Sigmoid colon (tissue), 6 donors: ENCODE measurements at regions not wholly inside any gene's neighbourhood (a gene's known extent, or its start where the extent isn't known, plus 50 kb on each side); places are given as distances from the start of the nearest gene placed in this dataset.

Experiments used
- DNase-seq: peaks from one replicate; pipeline ENCODE4 v3.0.0-alpha.2; 2019
- H3K27ac ChIP-seq, 4 donors: fragments of 200-600 bp; sonication (generic); one replicate each; pipeline ENCODE4 v1.5.1; 2016 to 2019; ENCODE audit warnings: mild to moderate bottlenecking in 1 of 4
- H3K27me3 ChIP-seq, 3 donors: fragments of 200-600 bp; sonication (generic); one replicate each; pipeline ENCODE4 v1.5.1; 2019; ENCODE audit warnings: mild to moderate bottlenecking in 1 of 3
- H3K36me3 ChIP-seq, 4 donors: fragments of 200-600 bp; sonication (generic); one replicate each; pipeline ENCODE4 v1.5.1; 2016 to 2019
- H3K4me1 ChIP-seq, 4 donors: fragments of 200-600 bp; sonication (generic); one replicate each; pipeline ENCODE4 v1.5.1; 2017 to 2019
- H3K4me3 ChIP-seq, 4 donors: fragments of 200-600 bp; sonication (generic); one replicate each; pipeline ENCODE4 v1.5.1; 2017 to 2019; ENCODE audit warnings: mild to moderate bottlenecking in 2 of 4, moderate library complexity in 1 of 4
- H3K9me3 ChIP-seq, 4 donors: fragments of 200-600 bp in 3 of 4; sonication (generic) in 3 of 4; one replicate each; pipeline versions ENCODE4 v1.5.1 to v1.6.1; 2013 to 2019
- CTCF ChIP-seq, 4 experiments: fragments of 450-650 bp in 3 of 4; fragments of 200-600 bp in 1 of 4; IDR thresholded peaks; one replicate each; pipeline ENCODE4 v1.5.1; 2016 to 2019; ENCODE audit warnings: antibody characterized with exemption in 4 of 4, mild to moderate bottlenecking in 3 of 4, moderate library complexity in 2 of 4
- EP300 ChIP-seq, 4 donors: sonication (generic); formaldehyde crosslinking; IDR thresholded peaks; one replicate each; pipeline ENCODE4 v1.6.1; 2017; ENCODE audit warnings: antibody characterized with exemption in 4 of 4
- POLR2A ChIP-seq, 2 donors: fragments of 450-650 bp; IDR thresholded peaks; one replicate each; pipeline ENCODE4 v1.6.1; 2016; ENCODE audit warnings: antibody characterized with exemption in 2 of 2, mild to moderate bottlenecking in 2 of 2, moderate library complexity in 2 of 2
- POLR2AphosphoS5 ChIP-seq, 4 donors: sonication (generic); formaldehyde crosslinking; IDR thresholded peaks; one replicate each; pipeline ENCODE4 v1.6.1; 2017; ENCODE audit warnings: antibody characterized with exemption in 4 of 4
- WGBS, 2 donors: extraction: QIAGEN DNeasy Blood & Tissue Kit; methylation state at CpG; one replicate each; pipeline ENCODE4 v1.1.7; 2013; 5-methylcytosine and 5-hydroxymethylcytosine counted together
- intact Hi-C: fragments of 100-400 bp; cut with DNase I; formaldehyde crosslinking; loops from one replicate; pipeline ENCODE4 v1.15.1; 2023
- donor health status: healthy with polysubstance abuse.
- donor health status: healthy.

DNA sequence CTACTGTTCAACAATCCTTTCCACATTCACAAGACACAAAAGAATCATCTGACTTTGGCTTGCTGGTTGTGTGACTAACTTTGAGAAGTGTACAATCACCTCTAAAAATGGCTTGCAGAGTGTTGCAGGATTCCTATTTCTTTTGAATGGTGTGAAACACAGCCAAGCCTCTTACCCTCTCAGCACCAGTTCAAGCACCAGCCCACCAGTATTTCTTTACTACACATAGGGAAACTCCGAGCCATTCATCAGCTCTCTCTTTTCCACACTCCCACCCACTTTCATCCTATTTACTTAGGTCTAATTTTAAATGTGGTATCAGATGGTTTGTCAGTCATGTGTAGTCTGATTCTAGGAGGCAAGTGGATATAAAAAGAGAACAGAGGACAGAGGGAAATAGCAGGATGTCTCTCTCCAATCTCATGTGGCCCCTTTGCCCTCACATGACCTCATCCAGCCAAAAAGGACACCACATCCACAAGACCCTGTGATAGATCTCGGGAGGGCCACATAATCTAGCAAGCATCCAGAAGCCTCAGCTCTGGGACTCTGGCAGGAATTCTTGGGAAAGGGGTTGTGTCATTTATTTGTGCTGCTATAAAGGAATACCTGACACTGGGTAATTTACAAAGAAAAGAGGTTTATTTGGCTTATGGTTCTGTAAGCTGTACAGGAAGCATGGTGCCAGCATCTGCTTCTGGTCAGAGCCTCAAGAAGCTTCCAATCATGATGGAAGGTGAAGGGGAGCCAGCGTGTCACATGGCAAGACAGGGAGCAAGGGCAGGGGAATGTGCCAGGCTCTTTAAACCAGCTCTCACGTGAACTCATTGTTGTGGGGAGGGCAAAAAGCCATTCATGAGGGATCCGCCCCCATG lies 66.8 kb upstream of the NEBL start:
- no peak for TF ChIP-seq POLR2A (IDR thresholded peaks at IDR 0.05)
- no peak for TF ChIP-seq CTCF (IDR thresholded peaks at IDR 0.05)
- no peak for TF ChIP-seq EP300 (IDR thresholded peaks at IDR 0.05)
- TF ChIP-seq POLR2AphosphoS5 (IDR thresholded peaks at IDR 0.05) = no peak
- no peaks in the 10 kb centered on the region for H3K9me3 ChIP-seq
- no peaks in the 10 kb centered on the region for H3K4me1 ChIP-seq
- intact Hi-C loops = no loop called here
- DNase-seq = no peak
- WGBS, 2 donors = 91% methylated on average over 5 of the region's 5 CpGs
- H3K4me3 ChIP-seq = no peak overlapping the region
- H3K27me3 ChIP-seq = no peaks in the 10 kb centered on the region
- H3K27ac ChIP-seq = no peak overlapping the region
- H3K36me3 ChIP-seq = no peaks in the 10 kb centered on the region

- H3K27me3 ChIP-seq = no peaks in the 10 kb centered on the region
- no peaks in the 10 kb centered on the region for H3K36me3 ChIP-seq
- H3K4me1 ChIP-seq = no peaks in the 10 kb centered on the region
- no peak overlapping the region for H3K27ac ChIP-seq
- intact Hi-C loops = no loop called here
- TF ChIP-seq POLR2AphosphoS5 (IDR thresholded peaks at IDR 0.05) (no peak), CTCF (IDR thresholded peaks at IDR 0.05) (no peak), POLR2A (IDR thresholded peaks at IDR 0.05) (no peak), EP300 (IDR thresholded peaks at IDR 0.05) (no peak)
- WGBS, 2 donors = 15 to 65% methylated on average over 3 of the region's 3 CpGs
- DNase-seq = no peak
- no peaks in the 10 kb centered on the region for H3K9me3 ChIP-seq
- H3K4me3 ChIP-seq = no peak overlapping the region
Observed at GRCh38 chr10:20963056-20963455, 65.9 kb upstream of the NEBL start.

GRCh38 chr10:20962165-20962564 lies 65.1 kb upstream of the NEBL start:
- Histone ChIP-seq H3K4me3 (no peak overlapping the region), H3K9me3 (no peaks in the 10 kb centered on the region), H3K36me3 (no peaks in the 10 kb centered on the region), H3K27me3 (no peaks in the 10 kb centered on the region), H3K4me1 (no peaks in the 10 kb centered on the region), H3K27ac (no peak overlapping the region)
- WGBS, 2 donors = 69 to 76% methylated on average over 3 of the region's 3 CpGs
- no peak for TF ChIP-seq POLR2A (IDR thresholded peaks at IDR 0.05)
- no peak for TF ChIP-seq EP300 (IDR thresholded peaks at IDR 0.05)
- no peak for TF ChIP-seq CTCF (IDR thresholded peaks at IDR 0.05)
- no peak for TF ChIP-seq POLR2AphosphoS5 (IDR thresholded peaks at IDR 0.05)
- intact Hi-C loops = no loop called here
- DNase-seq = no peak

DNA sequence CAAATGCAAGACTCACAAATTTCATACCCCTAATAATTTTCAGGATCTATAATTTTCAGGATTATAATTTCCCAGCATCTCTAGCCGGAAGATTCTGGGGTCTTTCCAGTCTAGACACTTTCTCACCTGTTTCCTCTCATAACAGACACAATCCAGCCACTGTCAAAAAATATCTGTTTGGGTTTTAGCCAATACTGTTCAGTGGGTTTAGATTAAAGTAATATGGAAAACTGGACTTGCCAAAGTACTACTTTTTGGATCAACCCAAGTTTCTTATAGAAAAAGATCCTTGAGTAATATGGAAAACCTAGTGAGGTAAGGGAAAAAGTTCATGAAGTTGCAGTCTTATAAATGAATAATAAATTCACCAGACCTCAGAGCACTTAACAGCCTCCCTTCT lies 62.1 kb upstream of the NEBL start:
- 84 to 96% methylated on average over 1 of the region's 1 CpG for WGBS, 2 donors
- Histone ChIP-seq H3K9me3 (no peaks in the 10 kb centered on the region), H3K27ac (no peak overlapping the region), H3K4me1 (no peaks in the 10 kb centered on the region), H3K4me3 (no peak overlapping the region), H3K36me3 (no peaks in the 10 kb centered on the region), H3K27me3 (no peaks in the 10 kb centered on the region)
- TF ChIP-seq EP300 (IDR thresholded peaks at IDR 0.05) (no peak), POLR2AphosphoS5 (IDR thresholded peaks at IDR 0.05) (no peak), CTCF (IDR thresholded peaks at IDR 0.05) (no peak), POLR2A (IDR thresholded peaks at IDR 0.05) (no peak)
- intact Hi-C loops = no loop called here
- no peak for DNase-seq

GRCh38 chr10:20958764-20959163 lies 61.7 kb upstream of the NEBL start:
- TF ChIP-seq EP300 (IDR thresholded peaks at IDR 0.05) (no peak), POLR2A (IDR thresholded peaks at IDR 0.05) (no peak), CTCF (IDR thresholded peaks at IDR 0.05) (no peak), POLR2AphosphoS5 (IDR thresholded peaks at IDR 0.05) (no peak)
- intact Hi-C loops = no loop called here
- no peak overlapping the region for H3K4me3 ChIP-seq
- no peak for DNase-seq
- no peaks in the 10 kb centered on the region for H3K9me3 ChIP-seq
- WGBS, 2 donors = 83 to 84% methylated on average over 3 of the region's 3 CpGs
- no peaks in the 10 kb centered on the region for H3K36me3 ChIP-seq
- no peaks in the 10 kb centered on the region for H3K4me1 ChIP-seq
- no peaks in the 10 kb centered on the region for H3K27me3 ChIP-seq
- no peak overlapping the region for H3K27ac ChIP-seq
